NB4 (cell line): ENCODE measurements at regions not wholly inside any gene's neighbourhood (a gene's known extent, or its start where the extent isn't known, plus 50 kb on each side); places are given as distances from the start of the nearest gene placed in this dataset.

ENCODE experiments used
- DNase-seq: peaks from one replicate; pipeline ENCODE4 v3.0.0; 2010; ENCODE audit warnings: low read depth
- H3K4me3 ChIP-seq: one replicate; pipeline ENCODE4 v1.5.1; 2011; ENCODE audit warnings: mild to moderate bottlenecking, low read depth, low read length, moderate library complexity
- CTCF ChIP-seq: IDR thresholded peaks from one replicate; pipeline ENCODE4 v1.5.1; 2012; ENCODE audit warnings: low read depth, low read length
- MAX ChIP-seq: IDR thresholded peaks from 2 replicates; pipeline ENCODE4 v1.6.1; 2011; ENCODE audit warnings: low read depth, low read length
- MYC ChIP-seq: IDR thresholded peaks from 2 replicates; pipeline ENCODE4 v1.6.1; 2011; ENCODE audit warnings: low read depth, low read length
- POLR2A ChIP-seq: IDR thresholded peaks from 2 replicates; pipeline ENCODE4 v1.6.1; 2011; ENCODE audit warnings: mild to moderate bottlenecking; ENCODE audit not compliant: insufficient read length; ENCODE audit errors: extremely low read depth

GRCh38 chr2:237259201-237259600 is 154.8 kb downstream of the COL6A3 start:
- no peak for TF ChIP-seq POLR2A
- TF ChIP-seq MAX: no peak
- TF ChIP-seq MYC: no peak
- no peak for TF ChIP-seq CTCF
- no peak for DNase-seq
- no peak overlapping the region for H3K4me3 ChIP-seq

- no peak for TF ChIP-seq MAX
- TF ChIP-seq POLR2A: no peak
- TF ChIP-seq MYC: no peak
- no peak for TF ChIP-seq CTCF
- DNase-seq: no peak
Measured at GRCh38 chr2:237260039-237260620, 153.8 kb downstream of the COL6A3 start.

GRCh38 chr2:237260686-237261085 is 153.3 kb downstream of the COL6A3 start:
- TF ChIP-seq MAX (no peak), POLR2A (no peak), MYC (no peak), CTCF (no peak)
- no peak overlapping the region for H3K4me3 ChIP-seq
- no peak for DNase-seq

More at GRCh38 chr2:237260039-237260620, 153.8 kb downstream of the COL6A3 start:
- no peak overlapping the region for H3K4me3 ChIP-seq

GRCh38 chr2:237261327-237261726 is 152.6 kb downstream of the COL6A3 start:
- no peak overlapping the region for H3K4me3 ChIP-seq
- DNase-seq: peak; percentile 49
- TF ChIP-seq MYC (no peak), CTCF (no peak), MAX (no peak), POLR2A (no peak)

GRCh38 chr2:237262838-237263771 is 150.9 kb downstream of the COL6A3 start:
- TF ChIP-seq POLR2A: no peak
- no peak for TF ChIP-seq MAX
- no peak for TF ChIP-seq MYC
- TF ChIP-seq CTCF: no peak
- peak; percentile 72 for DNase-seq
- H3K4me3 ChIP-seq: no peak overlapping the region
